ENCODE measurements at regions not wholly inside any gene's neighbourhood (a gene's known extent, or its start where the extent isn't known, plus 50 kb on each side); places are given as distances from the start of the nearest gene placed in this dataset.

DNA sequence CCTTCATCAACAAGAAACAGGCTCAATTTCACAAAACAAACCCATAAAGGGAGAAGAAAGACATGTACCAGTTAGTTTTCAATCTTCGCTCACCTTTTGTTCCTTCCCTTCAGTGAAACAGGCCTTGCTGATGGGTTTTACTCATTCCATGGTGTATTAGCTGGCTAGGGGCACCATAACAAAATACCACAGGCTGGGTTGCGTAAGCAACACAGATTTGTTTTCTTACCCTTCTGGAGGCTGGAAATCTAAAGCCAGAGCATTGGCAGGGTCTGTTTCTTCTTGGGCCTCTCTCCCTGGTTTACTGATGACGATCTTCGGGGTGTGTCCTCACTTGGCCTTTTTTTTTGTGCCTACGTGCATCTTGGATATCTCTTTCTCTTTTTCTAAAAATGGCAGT, 383.4 kb upstream of the RBFOX1 start:
- TF ChIP-seq, protein P1, sequence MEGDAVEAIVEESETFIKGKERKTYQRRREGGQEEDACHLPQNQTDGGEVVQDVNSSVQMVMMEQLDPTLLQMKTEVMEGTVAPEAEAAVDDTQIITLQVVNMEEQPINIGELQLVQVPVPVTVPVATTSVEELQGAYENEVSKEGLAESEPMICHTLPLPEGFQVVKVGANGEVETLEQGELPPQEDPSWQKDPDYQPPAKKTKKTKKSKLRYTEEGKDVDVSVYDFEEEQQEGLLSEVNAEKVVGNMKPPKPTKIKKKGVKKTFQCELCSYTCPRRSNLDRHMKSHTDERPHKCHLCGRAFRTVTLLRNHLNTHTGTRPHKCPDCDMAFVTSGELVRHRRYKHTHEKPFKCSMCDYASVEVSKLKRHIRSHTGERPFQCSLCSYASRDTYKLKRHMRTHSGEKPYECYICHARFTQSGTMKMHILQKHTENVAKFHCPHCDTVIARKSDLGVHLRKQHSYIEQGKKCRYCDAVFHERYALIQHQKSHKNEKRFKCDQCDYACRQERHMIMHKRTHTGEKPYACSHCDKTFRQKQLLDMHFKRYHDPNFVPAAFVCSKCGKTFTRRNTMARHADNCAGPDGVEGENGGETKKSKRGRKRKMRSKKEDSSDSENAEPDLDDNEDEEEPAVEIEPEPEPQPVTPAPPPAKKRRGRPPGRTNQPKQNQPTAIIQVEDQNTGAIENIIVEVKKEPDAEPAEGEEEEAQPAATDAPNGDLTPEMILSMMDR (IDR thresholded peaks at IDR 0.05) = no peak
- TF ChIP-seq POLR2A (IDR thresholded peaks at IDR 0.05) = no peak
